SK-N-SH treated with all-trans-retinoic acid at 6 μM for 48 hours (cell line): ENCODE measurements at regions not wholly inside any gene's neighbourhood (a gene's known extent, or its start where the extent isn't known, plus 50 kb on each side); places are given as distances from the start of the nearest gene placed in this dataset.

Source experiments
- ATAC-seq: fragments of 200-7000 bp; cut with Tn5 transposase; 3 replicates; pipeline ENCODE4 v1.9.1; 2020; ENCODE audit warnings: mild to moderate bottlenecking, moderate library complexity
- ARNTL ChIP-seq: fragments of 450-650 bp; formaldehyde crosslinking; IDR thresholded peaks from 2 replicates; pipeline ENCODE4 v1.5.0; 2020; ENCODE audit warnings: low read depth, mild to moderate bottlenecking, moderate library complexity, borderline replicate concordance
- BACH2 ChIP-seq: fragments of 250-450 bp; sonication (Bioruptor Pico); IDR thresholded peaks from 2 replicates; pipeline ENCODE4 v1.9.0; 2021; ENCODE audit warnings: mild to moderate bottlenecking, borderline replicate concordance
- CSDC2 ChIP-seq: fragments of 250-450 bp; sonication (Bioruptor Pico); IDR thresholded peaks from 2 replicates; pipeline ENCODE4 v1.5.0; 2020; ENCODE audit warnings: mild to moderate bottlenecking, moderate library complexity
- ESRRG ChIP-seq: fragments of 250-450 bp; sonication (Bioruptor Pico); IDR thresholded peaks from 2 replicates; pipeline ENCODE4 v1.6.1; 2021; ENCODE audit warnings: mild to moderate bottlenecking
- GLIS3 ChIP-seq: fragments of 250-450 bp; sonication (Bioruptor Pico); IDR thresholded peaks from 2 replicates; pipeline ENCODE4 v1.5.0; 2020; ENCODE audit warnings: mild to moderate bottlenecking, moderate library complexity
- OSR1 ChIP-seq: fragments of 250-450 bp; sonication (Bioruptor Pico); IDR thresholded peaks from 2 replicates; pipeline ENCODE4 v1.8.0; 2022; ENCODE audit warnings: moderate library complexity, mild to moderate bottlenecking, inconsistent platforms
- PATZ1 ChIP-seq: fragments of 250-450 bp; sonication (Bioruptor Pico); IDR thresholded peaks from 2 replicates; pipeline ENCODE4 v1.8.0; 2020; ENCODE audit warnings: mild to moderate bottlenecking, moderate library complexity, borderline replicate concordance
- PPARA ChIP-seq: fragments of 250-450 bp; sonication (Bioruptor Pico); IDR thresholded peaks from 2 replicates; pipeline ENCODE4 v1.5.0; 2020; ENCODE audit warnings: mild to moderate bottlenecking, borderline replicate concordance
- RARB ChIP-seq: fragments of 250-450 bp; sonication (Bioruptor Pico); IDR thresholded peaks from 2 replicates; pipeline ENCODE4 v1.8.0; 2021; ENCODE audit warnings: mild to moderate bottlenecking, moderate library complexity
- SNAI2 ChIP-seq: fragments of 250-450 bp; sonication (Bioruptor Pico); IDR thresholded peaks from 2 replicates; pipeline ENCODE4 v1.5.0; 2020; ENCODE audit warnings: mild to moderate bottlenecking, moderate library complexity
- TCF4 ChIP-seq: fragments of 250-450 bp; sonication (Bioruptor Pico); IDR thresholded peaks from 2 replicates; pipeline ENCODE4 v1.8.0; 2021; ENCODE audit warnings: mild to moderate bottlenecking, moderate library complexity, borderline replicate concordance
- TOX ChIP-seq: fragments of 250-450 bp; sonication (Bioruptor Pico); IDR thresholded peaks from 2 replicates; pipeline ENCODE4 v1.8.0; 2021; ENCODE audit warnings: mild to moderate bottlenecking, moderate library complexity, borderline replicate concordance
- ZFP3 ChIP-seq: fragments of 250-450 bp; sonication (Bioruptor Pico); IDR thresholded peaks from 2 replicates; pipeline ENCODE4 v1.5.0; 2020; ENCODE audit warnings: mild to moderate bottlenecking, moderate library complexity
- ZFP30 ChIP-seq: fragments of 450-650 bp; formaldehyde crosslinking; IDR thresholded peaks from 2 replicates; pipeline ENCODE4 v1.5.0; 2022; ENCODE audit warnings: mild to moderate bottlenecking, moderate library complexity
- ZNF70 ChIP-seq: fragments of 450-650 bp; formaldehyde crosslinking; IDR thresholded peaks from 2 replicates; pipeline ENCODE4 v1.5.0; 2020; ENCODE audit warnings: mild to moderate bottlenecking, moderate library complexity
- ZNF8 ChIP-seq: fragments of 450-650 bp; formaldehyde crosslinking; IDR thresholded peaks from 2 replicates; pipeline ENCODE4 v1.5.0; 2020; ENCODE audit warnings: mild to moderate bottlenecking, moderate library complexity
- TF ChIP-seq, protein P1 (sequence below): fragments of 250-450 bp; sonication (Bioruptor Pico); IDR thresholded peaks from 2 replicates; pipeline ENCODE4 v1.5.1; 2020; ENCODE audit warnings: low read depth, mild to moderate bottlenecking, moderate library complexity
- TF ChIP-seq, protein P2 (sequence below): fragments of 250-450 bp; sonication (Bioruptor Pico); IDR thresholded peaks from 2 replicates; pipeline ENCODE4 v1.8.0; 2021; ENCODE audit warnings: low read depth, mild to moderate bottlenecking, moderate library complexity, borderline replicate concordance
- TF ChIP-seq, protein P3 (sequence below): fragments of 250-450 bp; sonication (Bioruptor Pico); IDR thresholded peaks from 2 replicates; pipeline ENCODE4 v1.5.1; 2021; ENCODE audit warnings: mild to moderate bottlenecking, moderate library complexity
- TF ChIP-seq, protein P4 (sequence below): fragments of 250-450 bp; sonication (Bioruptor Pico); IDR thresholded peaks from 2 replicates; pipeline ENCODE4 v1.5.0; 2020; ENCODE audit warnings: mild to moderate bottlenecking, moderate library complexity

GRCh38 chr10:33627611-33628010 is 293.1 kb upstream of the NRP1 start:
- no peak for ATAC-seq
- TF ChIP-seq PPARA (CRISPR knock-in tag) (no peak), TCF4 (CRISPR knock-in tag) (no peak), CSDC2 (no peak), TOX (no peak), ARNTL (no peak), ZNF8 (no peak), GLIS3 (no peak), RARB (no peak), SNAI2 (no peak), ZFP3 (no peak), BACH2 (CRISPR knock-in tag) (no peak)
- TF ChIP-seq, protein P1, sequence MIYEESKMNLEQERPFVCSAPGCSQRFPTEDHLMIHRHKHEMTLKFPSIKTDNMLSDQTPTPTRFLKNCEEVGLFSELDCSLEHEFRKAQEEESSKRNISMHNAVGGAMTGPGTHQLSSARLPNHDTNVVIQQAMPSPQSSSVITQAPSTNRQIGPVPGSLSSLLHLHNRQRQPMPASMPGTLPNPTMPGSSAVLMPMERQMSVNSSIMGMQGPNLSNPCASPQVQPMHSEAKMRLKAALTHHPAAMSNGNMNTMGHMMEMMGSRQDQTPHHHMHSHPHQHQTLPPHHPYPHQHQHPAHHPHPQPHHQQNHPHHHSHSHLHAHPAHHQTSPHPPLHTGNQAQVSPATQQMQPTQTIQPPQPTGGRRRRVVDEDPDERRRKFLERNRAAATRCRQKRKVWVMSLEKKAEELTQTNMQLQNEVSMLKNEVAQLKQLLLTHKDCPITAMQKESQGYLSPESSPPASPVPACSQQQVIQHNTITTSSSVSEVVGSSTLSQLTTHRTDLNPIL (CRISPR knock-in tag), result no peak
- TF ChIP-seq, protein P2, sequence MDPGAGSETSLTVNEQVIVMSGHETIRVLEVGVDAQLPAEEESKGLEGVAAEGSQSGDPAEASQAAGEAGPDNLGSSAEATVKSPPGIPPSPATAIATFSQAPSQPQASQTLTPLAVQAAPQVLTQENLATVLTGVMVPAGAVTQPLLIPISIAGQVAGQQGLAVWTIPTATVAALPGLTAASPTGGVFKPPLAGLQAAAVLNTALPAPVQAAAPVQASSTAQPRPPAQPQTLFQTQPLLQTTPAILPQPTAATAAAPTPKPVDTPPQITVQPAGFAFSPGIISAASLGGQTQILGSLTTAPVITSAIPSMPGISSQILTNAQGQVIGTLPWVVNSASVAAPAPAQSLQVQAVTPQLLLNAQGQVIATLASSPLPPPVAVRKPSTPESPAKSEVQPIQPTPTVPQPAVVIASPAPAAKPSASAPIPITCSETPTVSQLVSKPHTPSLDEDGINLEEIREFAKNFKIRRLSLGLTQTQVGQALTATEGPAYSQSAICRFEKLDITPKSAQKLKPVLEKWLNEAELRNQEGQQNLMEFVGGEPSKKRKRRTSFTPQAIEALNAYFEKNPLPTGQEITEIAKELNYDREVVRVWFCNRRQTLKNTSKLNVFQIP (CRISPR knock-in tag), result no peak

DNA sequence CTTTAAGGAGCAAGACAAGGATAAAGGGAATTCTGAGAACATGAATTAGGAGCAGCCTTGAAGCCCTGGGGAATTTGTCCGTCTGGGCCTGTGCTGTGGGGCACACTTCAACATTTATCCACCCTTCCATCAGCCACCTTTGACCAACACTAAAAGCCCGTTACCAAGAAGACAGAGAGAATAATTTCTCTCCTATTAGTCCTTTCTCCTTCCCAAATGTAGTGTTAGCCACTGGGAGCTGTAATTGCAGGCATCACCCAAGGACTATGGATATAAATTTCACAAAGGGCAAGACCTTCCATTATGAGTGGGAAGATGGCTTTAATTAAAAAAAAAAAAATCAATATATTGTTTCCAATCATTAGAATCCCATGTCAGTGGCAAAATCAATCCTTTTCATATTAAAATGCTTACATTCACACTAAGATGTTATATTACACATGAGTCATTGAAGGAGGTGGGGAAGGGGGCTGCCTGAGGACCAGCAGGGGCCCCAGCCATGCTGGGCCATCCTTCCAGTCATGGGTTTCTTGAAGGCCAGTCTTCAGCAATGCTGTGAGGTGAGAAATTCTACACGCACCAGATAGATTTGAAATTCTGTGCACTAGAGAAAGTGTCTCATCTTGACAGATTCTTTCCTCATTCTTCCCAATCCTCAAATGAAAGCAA is 292.5 kb upstream of the NRP1 start:
- no peak for ATAC-seq
- TF ChIP-seq, protein P3, sequence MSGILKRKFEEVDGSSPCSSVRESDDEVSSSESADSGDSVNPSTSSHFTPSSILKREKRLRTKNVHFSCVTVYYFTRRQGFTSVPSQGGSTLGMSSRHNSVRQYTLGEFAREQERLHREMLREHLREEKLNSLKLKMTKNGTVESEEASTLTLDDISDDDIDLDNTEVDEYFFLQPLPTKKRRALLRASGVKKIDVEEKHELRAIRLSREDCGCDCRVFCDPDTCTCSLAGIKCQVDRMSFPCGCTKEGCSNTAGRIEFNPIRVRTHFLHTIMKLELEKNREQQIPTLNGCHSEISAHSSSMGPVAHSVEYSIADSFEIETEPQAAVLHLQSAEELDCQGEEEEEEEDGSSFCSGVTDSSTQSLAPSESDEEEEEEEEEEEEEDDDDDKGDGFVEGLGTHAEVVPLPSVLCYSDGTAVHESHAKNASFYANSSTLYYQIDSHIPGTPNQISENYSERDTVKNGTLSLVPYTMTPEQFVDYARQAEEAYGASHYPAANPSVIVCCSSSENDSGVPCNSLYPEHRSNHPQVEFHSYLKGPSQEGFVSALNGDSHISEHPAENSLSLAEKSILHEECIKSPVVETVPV (CRISPR knock-in tag), result no peak
- no peak for TF ChIP-seq ZNF8
- no peak for TF ChIP-seq TCF4 (CRISPR knock-in tag)
- TF ChIP-seq RARB, result no peak
- TF ChIP-seq GLIS3, result no peak
- no peak for TF ChIP-seq ZFP3
- no peak for TF ChIP-seq ESRRG (CRISPR knock-in tag)
- TF ChIP-seq ARNTL, result no peak
- no peak for TF ChIP-seq CSDC2

DNA sequence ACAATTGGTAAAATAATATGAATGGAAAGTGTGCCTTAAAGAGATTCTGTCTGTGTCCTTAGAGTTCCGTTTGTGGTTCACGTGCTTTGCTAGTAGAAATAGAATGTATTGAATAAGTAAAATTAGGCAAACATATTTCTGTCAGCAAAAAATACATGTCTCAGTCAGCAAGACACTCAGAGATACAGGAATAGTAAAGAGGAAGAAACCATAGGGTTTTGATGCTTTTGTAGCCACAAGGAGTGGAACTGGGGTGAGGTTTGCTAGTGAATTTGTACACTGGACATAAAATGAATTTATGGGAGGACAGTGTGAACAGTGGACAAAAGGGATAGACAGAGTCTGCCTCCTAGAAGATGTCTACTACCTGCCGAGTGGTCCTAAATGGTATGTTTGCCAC is 289.2 kb upstream of the NRP1 start:
- no peak for ATAC-seq
- no peak for TF ChIP-seq GLIS3
- no peak for TF ChIP-seq TOX
- no peak for TF ChIP-seq ZNF8
- no peak for TF ChIP-seq TCF4 (CRISPR knock-in tag)
- TF ChIP-seq, protein P4, sequence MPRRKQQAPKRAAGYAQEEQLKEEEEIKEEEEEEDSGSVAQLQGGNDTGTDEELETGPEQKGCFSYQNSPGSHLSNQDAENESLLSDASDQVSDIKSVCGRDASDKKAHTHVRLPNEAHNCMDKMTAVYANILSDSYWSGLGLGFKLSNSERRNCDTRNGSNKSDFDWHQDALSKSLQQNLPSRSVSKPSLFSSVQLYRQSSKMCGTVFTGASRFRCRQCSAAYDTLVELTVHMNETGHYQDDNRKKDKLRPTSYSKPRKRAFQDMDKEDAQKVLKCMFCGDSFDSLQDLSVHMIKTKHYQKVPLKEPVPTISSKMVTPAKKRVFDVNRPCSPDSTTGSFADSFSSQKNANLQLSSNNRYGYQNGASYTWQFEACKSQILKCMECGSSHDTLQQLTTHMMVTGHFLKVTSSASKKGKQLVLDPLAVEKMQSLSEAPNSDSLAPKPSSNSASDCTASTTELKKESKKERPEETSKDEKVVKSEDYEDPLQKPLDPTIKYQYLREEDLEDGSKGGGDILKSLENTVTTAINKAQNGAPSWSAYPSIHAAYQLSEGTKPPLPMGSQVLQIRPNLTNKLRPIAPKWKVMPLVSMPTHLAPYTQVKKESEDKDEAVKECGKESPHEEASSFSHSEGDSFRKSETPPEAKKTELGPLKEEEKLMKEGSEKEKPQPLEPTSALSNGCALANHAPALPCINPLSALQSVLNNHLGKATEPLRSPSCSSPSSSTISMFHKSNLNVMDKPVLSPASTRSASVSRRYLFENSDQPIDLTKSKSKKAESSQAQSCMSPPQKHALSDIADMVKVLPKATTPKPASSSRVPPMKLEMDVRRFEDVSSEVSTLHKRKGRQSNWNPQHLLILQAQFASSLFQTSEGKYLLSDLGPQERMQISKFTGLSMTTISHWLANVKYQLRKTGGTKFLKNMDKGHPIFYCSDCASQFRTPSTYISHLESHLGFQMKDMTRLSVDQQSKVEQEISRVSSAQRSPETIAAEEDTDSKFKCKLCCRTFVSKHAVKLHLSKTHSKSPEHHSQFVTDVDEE (CRISPR knock-in tag), result no peak
- TF ChIP-seq PATZ1 (CRISPR knock-in tag), result no peak
- no peak for TF ChIP-seq OSR1 (CRISPR knock-in tag)
- TF ChIP-seq, protein P3 (CRISPR knock-in tag), result no peak
- TF ChIP-seq SNAI2, result no peak
- no peak for TF ChIP-seq ESRRG (CRISPR knock-in tag)
- TF ChIP-seq, protein P1 (CRISPR knock-in tag), result no peak
- TF ChIP-seq, protein P2 (CRISPR knock-in tag), result no peak
- TF ChIP-seq ZFP30 (CRISPR knock-in tag), result no peak
- TF ChIP-seq ZNF70, result no peak
